Stomach (tissue), 8 donors: ENCODE measurements at regions not wholly inside any gene's neighbourhood (a gene's known extent, or its start where the extent isn't known, plus 50 kb on each side); places are given as distances from the start of the nearest gene placed in this dataset.

ENCODE experiments used
- DNase-seq, 2 donors: peaks; one replicate each; pipeline versions ENCODE4 v3.0.0 to v3.0.0-alpha.2; 2013 to 2019
- H3K27ac ChIP-seq, 5 donors: fragments of 200-600 bp in 4 of 5; sonication (generic) in 4 of 5; one replicate each; pipeline ENCODE4 v1.5.1; 2013 to 2019; ENCODE audit warnings: mild to moderate bottlenecking in 1 of 5, moderate library complexity in 1 of 5
- H3K27me3 ChIP-seq, 3 donors: fragments of 200-600 bp; sonication (generic); one replicate each; pipeline ENCODE4 v1.5.1; 2017 to 2019; ENCODE audit warnings: mixed run types in 1 of 3
- H3K36me3 ChIP-seq, 4 donors: fragments of 200-600 bp; sonication (generic); 1 replicate in 3 of 4; 2 replicates in 1 of 4; pipeline ENCODE4 v1.5.1; 2016 to 2019
- H3K4me1 ChIP-seq, 4 donors: fragments of 200-600 bp; sonication (generic); one replicate each; pipeline ENCODE4 v1.5.1; 2016 to 2019
- H3K4me3 ChIP-seq, 4 donors: fragments of 200-600 bp; sonication (generic) in 3 of 4; one replicate each; pipeline ENCODE4 v1.5.1; 2016 to 2019; ENCODE audit warnings: mild to moderate bottlenecking in 1 of 4
- H3K9me3 ChIP-seq, 4 donors: fragments of 200-600 bp; sonication (generic); one replicate each; pipeline ENCODE4 v1.5.1; 2016 to 2019
- CTCF ChIP-seq, 7 experiments: fragments of 450-650 bp in 4 of 7; fragments of 200-600 bp in 3 of 7; sonication (generic) in 3 of 7; IDR thresholded peaks; one replicate each; pipeline ENCODE4 v1.5.1; 2016 to 2019; ENCODE audit warnings: antibody characterized with exemption in 7 of 7, control low read depth in 2 of 7, mild to moderate bottlenecking in 1 of 7
- EP300 ChIP-seq: sonication (generic); formaldehyde crosslinking; IDR thresholded peaks from one replicate; pipeline ENCODE4 v1.6.1; 2017; ENCODE audit warnings: antibody characterized with exemption
- POLR2A ChIP-seq, 4 donors: fragments of 450-650 bp; IDR thresholded peaks; one replicate each; pipeline ENCODE4 v1.6.1; 2016; ENCODE audit warnings: antibody characterized with exemption in 4 of 4, control low read depth in 2 of 4, mild to moderate bottlenecking in 1 of 4, moderate library complexity in 1 of 4
- POLR2AphosphoS5 ChIP-seq, 3 donors: sonication (generic); formaldehyde crosslinking; IDR thresholded peaks; one replicate each; pipeline ENCODE4 v1.6.1; 2016; ENCODE audit warnings: antibody characterized with exemption in 3 of 3
- WGBS, 5 donors: extraction: QIAGEN DNeasy Blood & Tissue Kit in 3 of 5; methylation state at CpG; one replicate each; pipeline versions ENCODE4 v1.1.5 to v1.1.7; 2013 to 2018; 5-methylcytosine and 5-hydroxymethylcytosine counted together
- intact Hi-C: fragments of 100-400 bp; cut with DNase I; formaldehyde crosslinking; loops from one replicate; pipeline ENCODE4 v1.15.1; 2023; ENCODE audit warnings: low total_unique reads
- donor health status: healthy with polysubstance abuse.
- donor health status: Bipolar disorder and iron deficiency.
- donor health status: healthy.

GRCh38 chr1:87466621-87467020, 137.9 kb downstream of the LMO4 start:
- no peaks in the 10 kb centered on the region for H3K9me3 ChIP-seq
- no peak overlapping the region for H3K27ac ChIP-seq
- H3K4me3 ChIP-seq: no peak overlapping the region
- DNase-seq: no peak
- no peaks in the 10 kb centered on the region for H3K36me3 ChIP-seq
- H3K27me3 ChIP-seq: no peaks in the 10 kb centered on the region
- 87 to 93% (median 90%) methylated on average over 7 of the region's 7 CpGs for WGBS, 5 donors
- H3K4me1 ChIP-seq: peaks cover 0 to 7% (median 3%) of the 10 kb centered on the region in 4 donors
- intact Hi-C loops: no loop called here
- no peak for TF ChIP-seq EP300
- no peak for TF ChIP-seq POLR2AphosphoS5 (IDR thresholded peaks at IDR 0.05)

GRCh38 chr1:87472716-87473115, 144.0 kb downstream of the LMO4 start:
- Histone ChIP-seq H3K27ac (no peak overlapping the region), H3K9me3 (no peaks in the 10 kb centered on the region), H3K27me3 (no peaks in the 10 kb centered on the region), H3K36me3 (no peaks in the 10 kb centered on the region), H3K4me1 (no peaks in the 10 kb centered on the region), H3K4me3 (no peak overlapping the region)
- intact Hi-C loops: no loop called here
- no peak for DNase-seq
- no peak for TF ChIP-seq CTCF (IDR thresholded peaks at IDR 0.05)
- no peak for TF ChIP-seq EP300
- TF ChIP-seq POLR2AphosphoS5 (IDR thresholded peaks at IDR 0.05): no peak
- TF ChIP-seq POLR2A (IDR thresholded peaks at IDR 0.05): no peak
- WGBS, 5 donors: 90 to 95% (median 93%) methylated on average over 4 of the region's 4 CpGs

- WGBS, 5 donors: 62 to 83% (median 70%) methylated on average over 2 of the region's 2 CpGs
- no peaks in the 10 kb centered on the region for H3K36me3 ChIP-seq
- H3K9me3 ChIP-seq: no peaks in the 10 kb centered on the region
- no peaks in the 10 kb centered on the region for H3K4me1 ChIP-seq
- H3K27me3 ChIP-seq: no peaks in the 10 kb centered on the region
- no peak overlapping the region for H3K4me3 ChIP-seq
- TF ChIP-seq POLR2A (IDR thresholded peaks at IDR 0.05) (no peak), EP300 (no peak), POLR2AphosphoS5 (IDR thresholded peaks at IDR 0.05) (no peak)
- intact Hi-C loops: no loop called here
- DNase-seq: no peak
- H3K27ac ChIP-seq: no peak overlapping the region
These were observed 144.6 kb downstream of the LMO4 start for GRCh38 chr1:87473203-87473661.

GRCh38 chr1:87474098-87474497, 145.4 kb downstream of the LMO4 start:
- Histone ChIP-seq H3K27me3 (no peaks in the 10 kb centered on the region), H3K4me3 (no peak overlapping the region), H3K9me3 (no peaks in the 10 kb centered on the region), H3K4me1 (no peaks in the 10 kb centered on the region), H3K27ac (no peak overlapping the region), H3K36me3 (no peaks in the 10 kb centered on the region)
- TF ChIP-seq POLR2A (IDR thresholded peaks at IDR 0.05) (no peak), EP300 (no peak), POLR2AphosphoS5 (IDR thresholded peaks at IDR 0.05) (no peak), CTCF (IDR thresholded peaks at IDR 0.05) (no peak)
- WGBS, 5 donors: 37 to 61% (median 44%) methylated on average over 5 of the region's 5 CpGs
- intact Hi-C loops: no loop called here
- peak in 1 of 2 donors; percentile 49 for DNase-seq

GRCh38 chr1:87478231-87478630, 149.6 kb downstream of the LMO4 start:
- Histone ChIP-seq H3K4me1 (no peaks in the 10 kb centered on the region), H3K27me3 (no peaks in the 10 kb centered on the region), H3K4me3 (no peak overlapping the region), H3K9me3 (no peaks in the 10 kb centered on the region), H3K27ac (no peak overlapping the region), H3K36me3 (no peaks in the 10 kb centered on the region)
- TF ChIP-seq CTCF (IDR thresholded peaks at IDR 0.05) (peak in 1 of 7 experiments; percentile 19), POLR2A (IDR thresholded peaks at IDR 0.05) (no peak), EP300 (no peak), POLR2AphosphoS5 (IDR thresholded peaks at IDR 0.05) (no peak)
- no peak for DNase-seq
- 71 to 77% (median 76%) methylated on average over 3 of the region's 3 CpGs for WGBS, 5 donors
- intact Hi-C loops: no loop called here
